Activated T-helper 1 cell treated with anti-CD3 and anti-CD28 coated beads, Interleukin-2, amount 50 U/mL, for 16 hours (primary cell): ENCODE measurements at regions not wholly inside any gene's neighbourhood (a gene's known extent, or its start where the extent isn't known, plus 50 kb on each side); places are given as distances from the start of the nearest gene placed in this dataset.
"Not testable (repeated sequence)": the region's sequence is repeated elsewhere in the genome, so short reads cannot be mapped to it uniquely, and the experiment has no call there.

ENCODE experiments used
- DNase-seq, 2 donors: peaks; one replicate each; pipeline ENCODE4 v3.0.0-alpha.2; 2020; ENCODE audit warnings: low read depth in 1 of 2, low spot score in 1 of 2

DNA sequence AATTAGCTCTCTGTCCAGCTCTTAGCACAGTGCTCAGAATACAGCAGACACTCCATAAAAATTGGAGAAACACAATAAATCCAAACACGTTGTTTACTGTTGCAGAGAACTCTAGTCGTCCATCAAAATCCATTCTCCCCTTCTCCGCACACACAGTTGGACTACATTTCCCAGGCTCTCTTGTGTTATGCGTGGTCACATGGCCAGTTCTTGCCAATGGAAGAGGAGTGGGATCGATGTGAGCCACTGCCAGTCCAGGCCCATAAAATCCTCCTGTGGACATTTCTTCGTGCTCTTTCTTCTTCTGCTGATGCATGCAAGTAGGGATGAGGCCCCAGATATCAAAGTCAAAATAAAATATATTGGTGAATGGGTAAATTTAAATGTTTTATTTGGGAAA is 114.3 kb upstream of the FMN2 start:
- DNase-seq, result no peak

DNA sequence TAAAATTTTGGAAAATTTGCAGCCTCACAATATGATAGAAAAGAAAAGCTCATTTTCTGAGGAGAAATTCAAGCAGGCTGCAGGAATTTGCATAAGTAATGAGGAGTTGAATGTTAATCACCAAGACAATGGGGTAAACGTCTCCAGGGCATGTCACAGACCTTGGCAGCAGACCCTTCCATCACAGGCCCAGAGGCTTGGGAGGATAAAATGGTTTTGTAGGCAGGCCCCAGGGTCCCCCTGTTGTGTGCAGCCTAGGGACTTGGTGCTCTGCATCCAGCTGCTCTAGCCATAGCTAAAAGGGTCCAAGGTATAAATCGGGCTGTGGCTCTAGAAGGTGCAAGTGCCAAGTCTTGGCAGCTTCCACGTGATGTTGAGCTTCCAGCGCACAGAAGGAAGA is 112.2 kb upstream of the FMN2 start:
- DNase-seq, result no peak

DNA sequence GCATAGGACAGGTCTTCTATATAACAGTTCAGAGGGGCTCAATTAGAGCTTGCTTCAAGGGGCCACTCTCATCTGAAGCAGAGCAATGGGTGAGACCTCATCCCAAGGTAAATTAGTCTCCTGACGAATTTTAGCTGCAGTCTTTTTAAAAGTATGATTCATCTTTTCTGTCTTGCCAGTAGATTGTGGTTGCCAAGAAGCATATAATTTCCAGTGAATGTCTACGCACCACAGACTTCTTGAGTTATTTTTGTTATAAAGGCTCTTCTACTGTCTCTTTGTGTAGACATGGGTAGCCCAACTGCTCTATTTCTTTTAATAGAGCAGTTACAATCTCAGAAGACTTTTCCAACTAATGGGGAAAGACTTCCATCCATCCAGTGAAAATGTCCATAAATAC is 108.9 kb upstream of the FMN2 start:
- no peak for DNase-seq

DNA sequence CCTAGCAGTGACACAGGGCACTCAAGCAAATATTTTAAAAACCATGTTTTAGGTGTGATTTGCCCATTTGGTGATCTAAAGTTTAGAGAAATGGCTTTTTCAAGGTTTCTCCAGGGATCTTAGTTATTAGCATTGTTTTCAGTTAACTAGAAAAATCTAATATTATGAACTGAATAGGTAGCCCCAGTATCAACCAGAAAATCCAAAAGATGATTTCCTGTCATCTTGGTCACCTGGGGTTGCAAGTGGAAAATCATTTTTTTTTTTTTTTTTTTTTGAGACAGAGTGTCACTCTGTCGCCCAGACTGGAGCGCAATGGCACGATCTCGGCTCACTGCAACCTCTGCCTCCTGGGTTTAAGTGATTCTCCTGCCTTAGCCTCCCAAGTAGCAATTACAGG is 106.6 kb upstream of the FMN2 start:
- no peak for DNase-seq

DNA sequence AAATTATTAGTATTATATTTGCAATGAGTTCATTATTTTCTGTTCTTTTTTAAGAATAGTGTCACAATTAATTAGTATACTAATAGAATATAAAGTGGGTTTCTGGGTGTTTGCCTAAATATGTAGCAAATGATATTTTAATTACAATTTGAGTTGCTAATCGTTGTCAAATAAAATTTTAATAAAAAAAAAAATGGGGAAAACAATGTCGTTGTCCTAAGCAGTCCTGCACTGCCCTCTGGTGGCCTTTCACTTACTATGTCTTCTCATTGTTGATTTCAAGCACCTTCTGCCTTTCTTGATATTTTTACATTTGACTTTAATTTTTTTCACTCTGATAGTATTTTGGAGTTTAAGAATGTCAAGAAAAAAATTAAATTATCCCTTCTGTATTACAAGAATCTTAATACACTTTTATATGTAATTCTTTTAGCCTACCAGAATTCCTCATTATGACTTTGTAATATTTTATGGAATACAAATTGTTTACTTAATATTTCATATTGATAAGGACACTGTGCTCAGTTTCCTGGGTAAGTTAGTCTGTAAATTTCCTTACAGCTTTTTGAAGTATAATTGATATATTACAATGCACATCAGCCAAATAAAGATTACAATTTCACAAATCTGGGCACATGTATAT is 104.5 kb upstream of the FMN2 start:
- DNase-seq, result no peak

DNA sequence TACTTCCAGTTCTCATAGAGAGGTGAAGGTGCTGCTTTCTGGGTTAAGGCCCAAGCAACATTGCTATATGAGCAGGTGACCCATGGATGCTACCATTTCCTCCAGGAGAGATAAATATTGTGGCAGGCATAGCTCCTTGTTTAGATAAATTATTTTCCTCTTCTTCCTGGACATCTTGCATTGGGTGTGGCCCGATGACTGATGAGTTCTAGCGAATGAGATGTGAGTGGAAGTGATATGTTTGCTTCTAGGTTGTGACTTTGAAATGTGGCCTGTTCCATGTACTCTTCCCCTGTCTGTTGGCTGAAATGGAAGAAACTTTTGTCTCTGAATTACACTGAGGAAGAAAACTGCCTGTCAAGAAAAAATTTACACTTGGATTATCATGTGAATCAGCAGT is 101.7 kb upstream of the FMN2 start:
- DNase-seq, result no peak

DNA sequence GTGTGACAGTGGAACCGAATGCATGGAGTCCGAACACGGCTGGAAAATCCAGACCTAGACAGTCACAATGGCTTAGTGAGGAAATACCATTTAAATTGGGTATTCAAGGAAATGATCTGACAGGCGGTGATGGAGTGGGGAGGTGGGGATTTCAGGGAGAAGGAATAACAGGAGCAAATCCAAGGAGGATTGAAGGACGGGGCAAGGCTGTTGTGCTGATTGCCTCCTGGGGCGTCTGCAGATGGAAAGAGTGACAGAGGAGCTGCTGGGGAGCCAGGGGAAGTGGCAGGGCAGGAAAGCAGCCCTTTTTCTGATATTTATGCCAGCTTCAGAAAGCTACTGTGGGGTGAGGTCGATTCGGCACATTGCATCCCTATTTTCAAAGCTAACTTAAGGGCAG is 99.1 kb upstream of the FMN2 start:
- DNase-seq, result not testable (repeated sequence)

DNA sequence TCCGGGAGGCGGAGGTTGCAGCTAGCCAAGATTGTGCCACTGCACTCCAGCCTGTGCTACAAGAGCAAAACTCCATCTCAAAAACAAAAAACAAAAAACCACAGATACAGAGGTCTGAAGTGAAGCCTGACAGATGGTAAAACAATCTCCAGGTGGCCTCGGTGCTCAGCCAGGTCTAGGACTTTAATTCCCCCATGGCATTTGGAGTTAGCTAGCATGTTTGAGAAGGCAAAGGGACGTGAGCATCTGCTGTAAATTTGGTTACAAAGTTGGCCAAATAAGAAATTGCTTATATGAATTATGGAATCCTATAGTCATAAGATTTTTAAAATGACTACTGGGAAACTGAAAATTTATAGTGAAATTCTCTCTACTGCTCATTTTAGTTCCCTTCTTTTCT is 98.3 kb upstream of the FMN2 start:
- DNase-seq, result no peak

DNA sequence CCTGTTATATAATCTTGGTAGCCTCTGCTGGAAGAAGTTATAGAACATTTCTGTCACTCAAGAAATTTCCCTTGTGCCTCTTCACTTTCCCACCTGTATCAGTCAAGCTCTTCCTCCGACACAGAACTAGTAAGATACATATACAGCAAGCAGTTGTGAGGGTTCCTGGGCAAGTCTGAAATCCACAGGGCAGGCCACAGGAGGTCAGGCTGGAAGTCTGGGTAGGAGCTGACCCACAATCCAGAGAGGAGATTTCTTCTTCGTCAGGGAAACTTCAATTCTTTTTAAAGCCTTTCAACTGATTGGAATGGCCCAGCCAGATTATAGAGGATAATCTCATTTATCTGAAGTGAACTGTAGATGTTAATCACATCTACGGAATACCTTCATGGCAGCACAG is 96.4 kb upstream of the FMN2 start:
- DNase-seq, result no peak

DNA sequence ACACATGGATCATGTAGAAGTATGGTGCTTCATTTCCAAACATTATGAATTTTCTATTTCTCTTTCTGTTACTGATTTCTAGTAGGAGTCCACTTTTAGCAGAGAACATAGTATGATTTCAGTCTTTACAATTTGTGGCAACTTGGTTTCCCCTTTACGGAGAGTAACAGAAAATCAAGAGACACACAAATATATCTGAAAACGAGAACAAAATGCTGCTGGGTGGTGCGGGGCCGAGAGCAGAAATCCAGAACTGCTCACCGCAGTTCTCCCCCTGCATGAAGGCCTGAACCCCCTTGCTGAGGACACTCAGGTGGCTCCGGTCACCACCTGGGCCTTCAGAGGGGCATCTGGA is 94.5 kb upstream of the FMN2 start:
- DNase-seq, result no peak

DNA sequence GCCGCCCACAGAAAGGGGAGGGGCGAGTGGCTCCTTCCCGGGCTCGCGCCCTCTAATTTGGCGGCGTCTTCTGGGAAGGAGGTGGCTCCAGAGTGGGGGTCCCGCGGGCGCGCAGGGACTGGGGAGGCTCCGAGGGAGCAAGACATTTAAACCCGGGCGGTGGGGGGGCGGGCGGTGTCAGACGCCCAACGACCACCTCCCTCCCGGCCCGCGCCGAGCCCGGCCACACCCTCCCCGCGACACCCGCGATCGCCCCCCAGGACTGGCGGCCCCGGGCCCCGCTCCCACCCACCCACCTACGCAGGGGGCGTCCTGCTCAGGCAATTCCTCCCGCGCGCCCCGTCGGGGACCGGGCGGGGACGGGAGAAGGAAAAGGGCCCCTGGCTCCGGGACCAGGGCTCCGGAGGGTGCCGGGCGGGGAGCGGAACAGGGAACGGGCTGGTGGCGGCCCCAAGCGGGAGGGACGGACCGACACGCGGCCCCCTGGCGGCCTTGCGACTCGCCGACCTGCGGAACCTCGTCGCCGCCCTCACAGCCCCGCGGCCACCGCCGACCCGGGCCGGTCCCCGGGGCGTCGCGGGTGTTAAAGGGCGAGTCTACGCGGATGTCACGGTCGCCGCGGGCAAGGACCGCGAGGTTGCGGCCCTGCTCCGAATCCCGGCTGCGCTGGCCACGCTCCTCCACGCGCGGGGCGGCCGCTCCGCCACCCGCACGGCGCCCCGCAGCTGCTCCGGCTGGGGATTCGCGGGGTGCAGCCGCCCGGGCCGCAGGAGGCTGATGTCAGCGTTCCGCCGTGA is 94.0 kb upstream of the FMN2 start:
- no peak for DNase-seq

DNA sequence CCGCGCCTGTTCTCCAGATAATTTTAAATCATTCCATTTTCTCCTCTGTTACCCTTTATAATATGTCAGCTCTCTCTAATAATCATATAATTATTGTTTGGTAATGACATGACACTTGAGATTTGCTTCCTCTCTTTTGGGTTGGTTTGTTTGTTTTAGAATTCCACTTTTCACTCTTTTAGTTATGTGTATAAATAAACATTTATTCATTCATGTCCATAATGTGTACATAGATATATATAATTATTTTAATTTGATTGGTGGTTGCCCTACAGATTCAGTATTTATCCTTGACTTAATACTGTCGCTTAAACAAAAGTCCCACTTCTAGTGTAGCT is 93.4 kb upstream of the FMN2 start:
- no peak for DNase-seq

DNA sequence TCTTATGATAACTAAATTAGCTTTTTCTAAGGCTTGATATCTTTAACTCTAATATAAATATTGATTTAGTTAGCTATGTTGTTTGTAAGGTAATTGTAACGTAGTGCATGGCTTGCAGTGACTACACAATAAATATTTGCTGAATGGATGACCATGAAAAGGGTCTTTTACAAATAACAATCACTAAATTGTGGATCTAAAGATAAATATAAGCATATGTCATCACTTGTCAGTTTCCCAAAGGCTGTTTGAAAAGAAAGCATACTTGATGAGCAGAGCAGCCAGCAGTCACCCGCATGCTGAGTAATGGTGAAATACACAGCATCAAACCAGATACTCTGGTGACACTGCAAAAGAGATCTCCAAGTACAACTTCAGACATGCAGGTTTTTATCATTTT is 92.5 kb upstream of the FMN2 start:
- no peak for DNase-seq

DNA sequence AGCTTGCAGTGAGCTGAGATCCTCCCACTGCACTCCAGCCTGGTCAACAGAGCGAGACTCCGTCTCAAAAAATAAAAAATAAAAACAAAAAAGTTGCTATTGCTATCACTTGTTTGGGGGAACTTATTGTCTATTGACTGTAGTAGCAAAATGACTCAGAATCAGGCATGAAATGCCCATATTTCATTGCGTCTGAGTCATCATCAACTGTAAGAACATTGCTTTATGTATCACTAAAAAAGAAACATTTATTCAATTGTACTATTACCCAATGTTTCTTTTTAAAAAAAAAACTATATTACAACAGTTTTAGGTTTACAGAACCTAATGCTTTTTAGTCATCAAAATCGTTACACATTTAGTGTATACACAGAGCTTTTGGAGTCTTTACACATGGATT is 91.0 kb upstream of the FMN2 start:
- DNase-seq, result no peak

DNA sequence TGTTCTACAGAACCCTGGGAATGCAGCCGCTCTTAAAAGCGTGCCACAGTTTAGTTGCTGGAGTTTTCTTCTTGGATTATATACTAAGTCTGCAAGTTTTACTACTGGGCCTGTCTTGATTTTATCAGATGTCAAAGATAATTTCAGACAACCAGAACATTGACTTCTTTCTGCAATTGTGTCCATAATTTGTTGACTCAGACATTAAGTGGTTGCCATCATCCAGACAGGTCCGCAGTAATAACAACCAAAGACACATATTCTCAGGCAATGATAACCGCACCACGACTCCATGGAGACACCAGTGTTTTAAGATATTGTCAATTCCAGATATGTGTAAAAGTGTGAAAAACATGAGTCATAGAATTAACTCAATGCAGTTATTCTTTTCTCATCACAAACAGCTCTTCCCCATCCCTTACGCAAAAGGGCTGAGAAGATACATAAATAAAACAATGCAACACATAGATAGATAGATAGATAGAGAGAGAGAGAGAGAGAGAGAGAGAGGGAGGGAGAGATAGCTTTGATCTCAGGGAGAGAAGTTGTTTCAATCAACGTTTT is 90.4 kb upstream of the FMN2 start:
- DNase-seq, result no peak

DNA sequence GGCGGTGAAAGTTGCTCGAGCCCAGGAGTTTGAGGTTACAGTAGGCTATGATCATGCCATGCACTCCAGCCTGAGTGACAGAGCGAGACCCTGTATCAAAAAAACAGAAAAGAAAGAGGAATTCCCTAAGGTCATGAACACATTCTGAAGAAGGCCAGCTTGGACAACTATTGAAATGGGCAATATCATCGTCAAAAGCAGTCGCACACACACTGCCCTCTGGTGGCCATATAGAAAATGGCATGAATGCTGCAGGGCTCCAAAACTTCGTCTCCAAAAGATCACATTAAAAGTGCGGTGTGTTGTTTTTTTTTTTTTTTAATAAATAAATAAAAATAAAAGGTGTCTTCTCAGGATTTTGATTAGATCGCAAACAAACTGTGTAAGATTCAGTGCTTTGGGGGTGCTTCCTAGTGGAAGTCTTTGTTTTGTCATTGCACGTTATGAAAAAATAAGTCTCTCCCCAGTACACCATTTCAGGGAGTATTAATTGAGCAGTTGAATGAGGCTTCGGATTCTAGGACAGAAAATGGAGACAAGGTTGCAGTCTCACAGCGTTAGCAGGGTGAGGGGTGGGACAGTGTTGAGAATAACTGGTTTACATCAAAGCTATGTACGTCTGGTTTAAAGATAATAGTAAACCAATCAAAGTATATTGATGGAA is 87.5 kb upstream of the FMN2 start:
- DNase-seq, result no peak

DNA sequence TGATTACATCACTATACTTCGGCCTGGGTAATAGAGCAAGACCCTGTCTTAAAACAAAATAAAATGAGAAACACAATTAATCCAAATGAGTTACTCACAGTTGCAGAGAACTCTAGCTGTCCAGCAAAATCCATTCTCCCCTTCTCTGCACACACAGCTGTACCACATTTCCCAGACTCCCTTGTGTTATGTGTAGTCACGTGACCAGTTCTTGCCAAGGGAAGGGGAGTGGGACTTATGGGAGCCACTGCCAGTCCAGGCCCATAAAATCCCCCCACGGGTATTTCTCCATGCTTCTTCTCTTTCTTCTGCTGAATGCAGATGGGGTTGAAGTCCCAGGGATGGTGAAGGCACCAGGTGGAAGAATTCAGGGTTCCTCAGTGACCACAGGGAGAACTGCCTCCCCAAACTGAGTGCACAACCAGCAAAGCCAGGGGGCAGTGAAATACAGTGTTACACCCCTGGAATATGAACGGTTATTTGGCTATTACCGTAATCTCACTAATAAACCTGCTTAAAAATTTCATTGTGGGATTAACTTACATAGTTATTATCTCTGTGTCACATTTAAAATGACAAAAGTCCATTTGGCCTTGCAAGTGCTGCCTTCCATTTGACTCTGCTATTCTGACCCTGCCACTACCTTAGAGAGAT is 85.6 kb upstream of the FMN2 start:
- no peak for DNase-seq

DNA sequence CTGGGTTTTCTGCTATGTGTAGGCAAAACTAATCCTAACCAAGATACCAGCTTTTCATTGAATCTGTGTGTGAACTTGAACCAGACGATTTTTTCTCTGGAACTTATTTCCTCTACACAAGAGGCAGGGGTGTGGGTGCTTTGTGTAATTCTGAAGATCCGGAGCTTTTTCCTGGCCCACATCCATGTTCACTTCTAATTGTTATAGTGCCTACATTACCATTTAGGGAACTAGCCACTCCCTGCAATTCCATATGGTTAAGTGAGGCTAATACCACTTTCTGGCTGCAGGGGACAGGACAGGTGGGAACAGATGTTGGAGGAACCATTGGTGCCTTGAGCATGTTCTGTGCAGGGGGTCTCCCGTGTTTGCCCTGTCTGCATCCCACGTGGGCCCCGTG is 83.4 kb upstream of the FMN2 start:
- DNase-seq, result no peak

DNA sequence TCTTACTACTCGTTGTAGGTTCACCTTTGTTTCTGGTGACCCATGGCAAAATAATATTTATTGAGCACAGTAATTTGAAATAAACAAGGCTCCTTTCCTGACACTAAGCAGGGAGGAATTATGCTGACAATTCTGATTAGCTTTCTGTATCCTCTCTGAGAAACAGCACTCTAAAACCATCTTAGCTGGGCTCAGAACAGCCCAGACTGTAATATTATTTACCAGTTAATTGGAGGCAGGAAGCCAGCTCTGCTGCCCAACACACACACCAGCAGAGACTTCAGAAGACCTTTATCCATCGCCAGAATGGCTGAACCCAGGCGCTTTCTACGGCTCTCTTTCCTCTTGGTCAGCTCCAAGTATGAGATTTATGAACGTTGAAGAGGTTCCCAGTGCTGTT is 77.6 kb upstream of the FMN2 start:
- no peak for DNase-seq

DNA sequence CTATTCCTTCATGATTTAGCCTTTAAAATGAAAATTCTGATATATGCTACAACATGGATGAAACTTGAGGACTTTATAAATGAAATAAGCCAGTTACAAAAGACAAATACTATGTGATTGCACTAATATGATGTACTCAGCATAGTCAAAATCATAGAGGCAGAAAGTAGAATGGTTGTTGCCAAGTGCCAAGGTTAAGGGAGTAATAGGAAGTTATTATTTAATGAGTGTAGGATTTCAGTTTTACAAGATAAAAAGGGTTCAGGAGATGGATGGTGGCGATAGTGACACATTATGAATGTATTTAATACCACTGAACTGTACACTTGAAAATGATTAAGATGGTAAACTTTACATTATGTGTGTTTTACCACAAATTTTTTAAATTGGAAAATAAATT is 73.1 kb upstream of the FMN2 start:
- no peak for DNase-seq

DNA sequence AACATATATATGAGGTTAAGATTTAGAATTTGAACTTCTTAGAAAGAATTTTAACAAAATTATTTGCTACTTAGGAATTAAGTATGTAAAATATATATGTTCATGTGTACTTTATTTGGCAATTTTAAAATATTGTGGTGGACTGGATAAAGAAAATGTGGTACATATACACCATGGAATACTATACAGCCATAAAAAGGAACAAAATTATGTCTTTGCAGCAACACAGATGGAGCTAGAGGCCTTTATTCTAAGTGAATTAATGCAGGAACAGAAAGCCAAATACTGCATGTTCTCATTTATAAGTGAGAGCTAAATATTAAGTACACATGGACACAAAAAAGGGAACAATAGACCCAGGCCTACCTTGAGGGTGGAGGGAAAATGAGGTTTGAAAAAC is 72.2 kb upstream of the FMN2 start:
- DNase-seq, result no peak

DNA sequence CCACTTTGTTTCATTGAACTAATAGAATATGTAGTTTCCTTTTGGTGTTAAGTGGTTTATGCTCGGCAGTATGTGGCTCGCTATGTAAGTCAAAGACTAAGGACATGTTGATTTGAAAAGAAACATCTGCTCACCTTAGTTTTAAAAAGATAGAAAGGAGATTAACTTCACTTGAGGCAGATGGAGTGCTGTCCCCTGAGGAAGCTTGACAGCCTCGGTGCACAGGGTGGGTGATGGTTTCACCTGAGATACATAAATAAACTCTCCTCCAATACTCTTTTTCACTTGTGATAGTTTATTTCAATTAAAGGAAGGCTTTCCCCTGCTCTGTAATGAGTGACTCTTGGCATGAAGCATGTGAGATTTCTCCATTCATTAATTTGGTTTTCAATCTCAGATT is 70.8 kb upstream of the FMN2 start:
- DNase-seq, result no peak
